ENCODE measurements at regions not wholly inside any gene's neighbourhood (a gene's known extent, or its start where the extent isn't known, plus 50 kb on each side); places are given as distances from the start of the nearest gene placed in this dataset.

GRCh38 chr12:30818562-30818961 is 63.8 kb upstream of the CAPRIN2 start:
- Histone ChIP-seq H4K8ac (replicated peaks; ENCODE audit: insufficient read length, low read depth, low read length) (no peak overlapping the region), H3K14ac (ENCODE audit: insufficient read depth, low read length) (no peak overlapping the region), H2AK5ac (ENCODE audit: insufficient read length, low read length) (no peak overlapping the region), H3K23ac (ENCODE audit: insufficient read length, low read depth, low read length) (no peak overlapping the region), H2BK20ac (ENCODE audit: low read depth, low read length, poor library complexity, severe bottlenecking) (no peak overlapping the region), H2BK12ac (ENCODE audit: insufficient read length, low read depth, low read length) (no peak overlapping the region), H3K4ac (ENCODE audit: low read depth, low read length) (no peak overlapping the region), H3K9ac (ENCODE audit: extremely low read depth, insufficient read length, low read length) (no peak overlapping the region), H3K27me3 (ENCODE audit: insufficient read depth, low read length) (no peaks in the 10 kb centered on the region), H3K4me2 (ENCODE audit: insufficient read depth, insufficient read length, low read length) (no peak overlapping the region), H4K5ac (ENCODE audit: insufficient read length, low read depth, low read length) (no peak overlapping the region), H2BK15ac (ENCODE audit: low read depth, low read length) (no peak overlapping the region), H2BK120ac (ENCODE audit: low read depth, low read length, poor library complexity, severe bottlenecking) (no peak overlapping the region), H3K23me2 (ENCODE audit: insufficient read length, low read depth, low read length, poor library complexity, severe bottlenecking) (peaks cover 13% of the 10 kb centered on the region), H2BK5ac (ENCODE audit: insufficient read length, low read length) (no peak overlapping the region), H3K9me3 (ENCODE audit: control insufficient read depth, low read depth, low read length) (no peaks in the 10 kb centered on the region), H3T11ph (ENCODE audit: low read length) (no peak overlapping the region), H2AFZ (ENCODE audit: low read length) (no peak overlapping the region), H3K79me2 (ENCODE audit: insufficient read depth, low read length) (no peaks in the 10 kb centered on the region), H3K18ac (ENCODE audit: insufficient read length, low read depth, low read length) (no peak overlapping the region), H3K56ac (ENCODE audit: insufficient read length, low read depth, low read length) (no peak overlapping the region), H4K91ac (ENCODE audit: insufficient read length, low read depth, low read length) (no peak overlapping the region), H3K27ac (ENCODE audit: insufficient read length, low read depth, low read length) (no peak overlapping the region), H3K4me1 (ENCODE audit: insufficient read depth, low read length) (no peaks in the 10 kb centered on the region), H3K79me1 (ENCODE audit: insufficient read depth, low read depth, low read length, poor library complexity, severe bottlenecking) (no peaks in the 10 kb centered on the region), H4K20me1 (ENCODE audit: control insufficient read depth, insufficient read depth, insufficient read length) (no peaks in the 10 kb centered on the region)
- no peaks in the 10 kb centered on the region for H3K36me3 Mint-ChIP-seq (ENCODE audit: insufficient read depth in 1 of 3, low read depth in 3 of 3)
- no peak overlapping the region for H3K27ac Mint-ChIP-seq
- H3K4me1 Mint-ChIP-seq = peaks cover 24 to 31% of the 10 kb centered on the region in 2 experiments
- H3K4me3 Mint-ChIP-seq = no peak overlapping the region
- TF ChIP-seq CTCF (conservative IDR thresholded peaks at IDR 0.05) = no peak
- no peak for DNase-seq
- no CpG with 5 or more reads among the region's 1 CpG for WGBS (ENCODE audit: extremely low coverage, insufficient read length, low lambda C conversion rate)
- peaks cover 36% of the 10 kb centered on the region for H3K27me3 Mint-ChIP-seq (ENCODE audit: low read depth)
- H3K9me3 Mint-ChIP-seq = no peaks in the 10 kb centered on the region
